WTC11 (cell line): ENCODE measurements at regions not wholly inside any gene's neighbourhood (a gene's known extent, or its start where the extent isn't known, plus 50 kb on each side); places are given as distances from the start of the nearest gene placed in this dataset.

ENCODE experiments used
- ATAC-seq: fragments of 200-7000 bp; cut with Tn5 transposase; 2 replicates; pipeline ENCODE4 v1.10.0; 2021; ENCODE audit warnings: mild to moderate bottlenecking, moderate library complexity
- CTCF ChIA-PET: fragments of 300-600 bp; sonication (Branson Sonifier 250); formaldehyde crosslinking; loops from one replicate; lab custom pipeline; 2021; ENCODE audit warnings: antibody characterized with exemption; lab: Charles Lee
- POLR2A ChIA-PET: fragments of 350-600 bp; sonication (Branson Sonifier 250); formaldehyde crosslinking; loops from one replicate; lab custom pipeline; 2021; ENCODE audit warnings: antibody characterized with exemption; lab: Charles Lee
- DNase-seq: peaks from one replicate; pipeline ENCODE4 v3.0.0; 2021; ENCODE audit warnings: low spot score
- H3K27ac Mint-ChIP-seq: 2 replicates; pipeline ENCODE4 v1.8.0; 2021; ENCODE audit warnings: mixed read lengths
- H3K27me3 Mint-ChIP-seq: 2 replicates; pipeline ENCODE4 v1.8.0; 2021; ENCODE audit warnings: low read depth, mild to moderate bottlenecking, moderate library complexity, mixed read lengths
- H3K36me3 Mint-ChIP-seq: 2 replicates; pipeline ENCODE4 v1.8.0; 2021; ENCODE audit warnings: mixed read lengths
- H3K4me1 Mint-ChIP-seq: 2 replicates; pipeline ENCODE4 v1.8.0; 2022; ENCODE audit warnings: mixed read lengths
- H3K4me3 Mint-ChIP-seq: 2 replicates; pipeline ENCODE4 v1.8.0; 2021; ENCODE audit warnings: mild to moderate bottlenecking, moderate library complexity, mixed read lengths
- H3K9me3 Mint-ChIP-seq: 2 replicates; pipeline ENCODE4 v1.8.0; 2021; ENCODE audit warnings: mixed read lengths
- ATF1 ChIP-seq: sonication (generic); formaldehyde crosslinking; IDR thresholded peaks from 2 replicates; pipeline ENCODE4 v1.8.1; 2023; ENCODE audit warnings: mild to moderate bottlenecking, moderate library complexity, missing genetic modification reagents
- ERG ChIP-seq: fragments of 250-450 bp; sonication (Bioruptor Pico); IDR thresholded peaks from 2 replicates; pipeline ENCODE4 v1.8.0; 2021; ENCODE audit warnings: mild to moderate bottlenecking
- FOXK1 ChIP-seq: sonication (generic); formaldehyde crosslinking; IDR thresholded peaks from 2 replicates; pipeline ENCODE4 v1.8.0; 2022; ENCODE audit warnings: mild to moderate bottlenecking, moderate library complexity, missing genetic modification reagents
- JAZF1 ChIP-seq: fragments of 250-450 bp; sonication (Bioruptor Pico); IDR thresholded peaks from 2 replicates; pipeline ENCODE4 v1.9.0; 2021; ENCODE audit warnings: moderate library complexity, mild to moderate bottlenecking, inconsistent platforms
- MAX ChIP-seq: sonication (generic); formaldehyde crosslinking; IDR thresholded peaks from 2 replicates; pipeline ENCODE4 v1.8.0; 2022; ENCODE audit warnings: mild to moderate bottlenecking, missing genetic modification reagents
- NFE2L1 ChIP-seq: sonication (generic); formaldehyde crosslinking; IDR thresholded peaks from 2 replicates; pipeline ENCODE4 v1.8.1; 2023; ENCODE audit warnings: missing genetic modification reagents
- OVOL2 ChIP-seq: fragments of 250-450 bp; sonication (Bioruptor Pico); IDR thresholded peaks from 2 replicates; pipeline ENCODE4 v1.9.0; 2021; ENCODE audit warnings: mild to moderate bottlenecking, borderline replicate concordance
- PREB ChIP-seq: sonication (generic); formaldehyde crosslinking; IDR thresholded peaks from 2 replicates; pipeline ENCODE4 v1.8.1; 2022; ENCODE audit warnings: mild to moderate bottlenecking, missing genetic modification reagents, moderate library complexity, borderline replicate concordance
- RELA ChIP-seq: sonication (generic); formaldehyde crosslinking; IDR thresholded peaks from 2 replicates; pipeline ENCODE4 v1.8.1; 2022; ENCODE audit warnings: missing genetic modification reagents, mild to moderate bottlenecking, borderline replicate concordance
- TEAD4 ChIP-seq: sonication (generic); formaldehyde crosslinking; IDR thresholded peaks from 2 replicates; pipeline ENCODE4 v1.8.0; 2022; ENCODE audit warnings: mild to moderate bottlenecking, missing genetic modification reagents
- ZBTB43 ChIP-seq: sonication (generic); formaldehyde crosslinking; IDR thresholded peaks from 2 replicates; pipeline ENCODE4 v1.8.1; 2023; ENCODE audit warnings: mild to moderate bottlenecking, missing genetic modification reagents
- ZNF219 ChIP-seq: sonication (generic); formaldehyde crosslinking; IDR thresholded peaks from 2 replicates; pipeline ENCODE4 v1.8.0; 2023; ENCODE audit warnings: missing genetic modification reagents, mild to moderate bottlenecking, borderline replicate concordance
- ZNF416 ChIP-seq: fragments of 250-450 bp; sonication (Bioruptor Pico); IDR thresholded peaks from 2 replicates; pipeline ENCODE4 v1.9.0; 2021; ENCODE audit warnings: mild to moderate bottlenecking, inconsistent platforms
- ZNF512 ChIP-seq: sonication (generic); formaldehyde crosslinking; IDR thresholded peaks from 2 replicates; pipeline ENCODE4 v1.8.1; 2022; ENCODE audit warnings: missing genetic modification reagents, borderline replicate concordance
- ZNF532 ChIP-seq: fragments of 250-450 bp; sonication (Bioruptor Pico); IDR thresholded peaks from 2 replicates; pipeline ENCODE4 v1.9.0; 2021; ENCODE audit warnings: mild to moderate bottlenecking, borderline replicate concordance

- ATAC-seq = no peak
- TF ChIP-seq ZNF532 (no peak), ZNF219 (no peak), RELA (CRISPR knock-in tag) (no peak), ERG (CRISPR knock-in tag) (no peak), PREB (CRISPR knock-in tag) (no peak), ZNF512 (CRISPR knock-in tag) (no peak), MAX (CRISPR knock-in tag) (no peak), FOXK1 (CRISPR knock-in tag) (no peak)
- TF ChIP-seq, all 79 proteins: peak for 0
- Mint-ChIP-seq H3K27me3 (no peaks in the 10 kb centered on the region), H3K36me3 (no peaks in the 10 kb centered on the region), H3K4me1 (peaks cover 6% of the 10 kb centered on the region), H3K4me3 (no peak overlapping the region), H3K27ac (no peak overlapping the region), H3K9me3 (no peaks in the 10 kb centered on the region)
- POLR2A ChIA-PET = no interaction called here
- no peak for DNase-seq
- CTCF ChIA-PET = no interaction called here
Measured at GRCh38 chr2:150006591-150006990, 419.0 kb upstream of the MMADHC start.

- Mint-ChIP-seq H3K9me3 (peaks cover 7% of the 10 kb centered on the region), H3K27me3 (no peaks in the 10 kb centered on the region), H3K4me3 (no peak overlapping the region), H3K36me3 (no peaks in the 10 kb centered on the region), H3K27ac (no peak overlapping the region), H3K4me1 (peaks cover 6% of the 10 kb centered on the region)
- CTCF ChIA-PET = no interaction called here
- POLR2A ChIA-PET = no interaction called here
- no peak for DNase-seq
- no peak for ATAC-seq
- TF ChIP-seq ZNF416 (CRISPR knock-in tag) = no peak
- no peak for TF ChIP-seq ZBTB43 (CRISPR knock-in tag)
- no peak for TF ChIP-seq ATF1 (CRISPR knock-in tag)
- TF ChIP-seq NFE2L1 (CRISPR knock-in tag) = no peak
- no peak for TF ChIP-seq TEAD4 (CRISPR knock-in tag)
- no peak for TF ChIP-seq OVOL2 (CRISPR knock-in tag)
- no peak for TF ChIP-seq JAZF1 (CRISPR knock-in tag)
Measured at GRCh38 chr2:150003544-150003943, 416.0 kb upstream of the MMADHC start.
